ENCODE measurements at regions not wholly inside any gene's neighbourhood (a gene's known extent, or its start where the extent isn't known, plus 50 kb on each side); places are given as distances from the start of the nearest gene placed in this dataset.
"Not testable (repeated sequence)": the region's sequence is repeated elsewhere in the genome, so short reads cannot be mapped to it uniquely, and the experiment has no call there.

- ATAC-seq: no peak
- Mint-ChIP-seq H3K9me3 (no peaks in the 10 kb centered on the region), H3K27me3 (peaks cover 0 to 25% (median 5%) of the 10 kb centered on the region in 5 donors), H3K27ac (no peak overlapping the region), H3K4me1 (no peaks in the 10 kb centered on the region), H3K36me3 (no peaks in the 10 kb centered on the region), H3K4me3 (no peak overlapping the region)
- POLR2A ChIA-PET: no interaction called here
- no peak for DNase-seq
Measured at GRCh38 chr6:125597411-125598253, 151.8 kb upstream of the HEY2 start.

GRCh38 chr6:125598422-125598821 lies 151.0 kb upstream of the HEY2 start:
- H3K36me3 Mint-ChIP-seq: no peaks in the 10 kb centered on the region
- no peaks in the 10 kb centered on the region for H3K9me3 Mint-ChIP-seq
- H3K27ac Mint-ChIP-seq: no peak overlapping the region
- DNase-seq: no peak
- no peaks in the 10 kb centered on the region for H3K4me1 Mint-ChIP-seq
- no peak overlapping the region for H3K4me3 Mint-ChIP-seq
- peaks cover 0 to 25% (median 8%) of the 10 kb centered on the region in 5 donors for H3K27me3 Mint-ChIP-seq
- no peak for ATAC-seq
- POLR2A ChIA-PET: no interaction called here

- Mint-ChIP-seq H3K27me3 (peaks cover 1 to 15% (median 7%) of the 10 kb centered on the region in 5 donors), H3K4me3 (no peak overlapping the region), H3K36me3 (no peaks in the 10 kb centered on the region), H3K9me3 (peaks cover 0 to 6% (median 0%) of the 10 kb centered on the region in 9 donors), H3K27ac (no peak overlapping the region), H3K4me1 (no peaks in the 10 kb centered on the region)
- ATAC-seq (no peak), DNase-seq (no peak)
- POLR2A ChIA-PET: no interaction called here
Measured at GRCh38 chr6:125604257-125604656, 145.2 kb upstream of the HEY2 start.

GRCh38 chr6:125611573-125612344 lies 137.7 kb upstream of the HEY2 start:
- Mint-ChIP-seq H3K4me3 (no peak overlapping the region), H3K27me3 (peaks cover 9 to 35% (median 17%) of the 10 kb centered on the region in 5 donors), H3K36me3 (no peaks in the 10 kb centered on the region), H3K9me3 (peaks cover 0 to 11% (median 0%) of the 10 kb centered on the region in 9 donors), H3K27ac (no peak overlapping the region), H3K4me1 (no peaks in the 10 kb centered on the region)
- ATAC-seq: no peak
- POLR2A ChIA-PET: no interaction called here
- no peak for DNase-seq

GRCh38 chr6:125612345-125612846 lies 137.0 kb upstream of the HEY2 start:
- H3K4me3 Mint-ChIP-seq: no peak overlapping the region
- peaks cover 9 to 35% (median 17%) of the 10 kb centered on the region in 5 donors for H3K27me3 Mint-ChIP-seq
- POLR2A ChIA-PET: no interaction called here
- H3K36me3 Mint-ChIP-seq: no peaks in the 10 kb centered on the region
- no peak overlapping the region for H3K27ac Mint-ChIP-seq
- H3K9me3 Mint-ChIP-seq: peaks cover 0 to 11% (median 0%) of the 10 kb centered on the region in 9 donors
- ATAC-seq: no peak
- no peak for DNase-seq
- no peaks in the 10 kb centered on the region for H3K4me1 Mint-ChIP-seq

- no peak for DNase-seq
- no peaks in the 10 kb centered on the region for H3K9me3 Mint-ChIP-seq
- POLR2A ChIA-PET: no interaction called here
- H3K27me3 Mint-ChIP-seq: peaks cover 5 to 32% (median 16%) of the 10 kb centered on the region in 5 donors
- ATAC-seq: no peak
- no peak overlapping the region for H3K4me3 Mint-ChIP-seq
- no peaks in the 10 kb centered on the region for H3K36me3 Mint-ChIP-seq
- no peaks in the 10 kb centered on the region for H3K4me1 Mint-ChIP-seq
- no peak overlapping the region for H3K27ac Mint-ChIP-seq
Measured at GRCh38 chr6:125618629-125619028, 130.8 kb upstream of the HEY2 start.

- Mint-ChIP-seq H3K4me3 (no peak overlapping the region), H3K9me3 (no peaks in the 10 kb centered on the region)
Measured at GRCh38 chr6:125623085-125623484, 126.3 kb upstream of the HEY2 start.

GRCh38 chr6:125631165-125631564 lies 118.3 kb upstream of the HEY2 start:
- Mint-ChIP-seq H3K4me3 (no peak overlapping the region), H3K27ac (no peak overlapping the region), H3K36me3 (no peaks in the 10 kb centered on the region), H3K4me1 (no peaks in the 10 kb centered on the region), H3K27me3 (peaks cover 7 to 20% (median 13%) of the 10 kb centered on the region in 5 donors), H3K9me3 (peaks cover 0 to 6% (median 0%) of the 10 kb centered on the region in 9 donors)
- DNase-seq: no peak
- no peak for ATAC-seq
- POLR2A ChIA-PET: interaction anchor here (0.6 kb wide), 1 partner anchor 355 kb away, joined by 3 read pairs; the partner anchor contains the start of gene TRMT11

More at GRCh38 chr6:125623085-125623484, 126.3 kb upstream of the HEY2 start:
- H3K36me3 Mint-ChIP-seq: no peaks in the 10 kb centered on the region
- no peak for DNase-seq
- peaks cover 2 to 37% (median 18%) of the 10 kb centered on the region in 5 donors for H3K27me3 Mint-ChIP-seq
- no peak for ATAC-seq
- no peaks in the 10 kb centered on the region for H3K4me1 Mint-ChIP-seq
- no peak overlapping the region for H3K27ac Mint-ChIP-seq
- POLR2A ChIA-PET: no interaction called here

GRCh38 chr6:125636011-125636410 lies 113.4 kb upstream of the HEY2 start:
- ATAC-seq, H3K4me1 Mint-ChIP-seq, H3K27me3 Mint-ChIP-seq, POLR2A ChIA-PET, H3K9me3 Mint-ChIP-seq, DNase-seq, H3K36me3 Mint-ChIP-seq, H3K4me3 Mint-ChIP-seq: not testable (repeated sequence)
- peak overlapping the region in 1 of 10 donors; percentile 44 for H3K27ac Mint-ChIP-seq

- Mint-ChIP-seq H3K27ac (no peak overlapping the region), H3K27me3 (peaks cover 0 to 8% (median 3%) of the 10 kb centered on the region in 5 donors), H3K36me3 (no peaks in the 10 kb centered on the region), H3K9me3 (peaks cover 0 to 6% (median 0%) of the 10 kb centered on the region in 9 donors), H3K4me3 (no peak overlapping the region), H3K4me1 (no peaks in the 10 kb centered on the region)
- DNase-seq (no peak), ATAC-seq (no peak)
- POLR2A ChIA-PET: no interaction called here
Measured at GRCh38 chr6:125636671-125637070, 112.8 kb upstream of the HEY2 start.

GRCh38 chr6:125637207-125637606 lies 112.2 kb upstream of the HEY2 start:
- Mint-ChIP-seq H3K27me3 (peaks cover 0 to 13% (median 4%) of the 10 kb centered on the region in 5 donors), H3K36me3 (no peaks in the 10 kb centered on the region), H3K4me1 (no peaks in the 10 kb centered on the region), H3K27ac (no peak overlapping the region), H3K9me3 (peaks cover 0 to 6% (median 0%) of the 10 kb centered on the region in 9 donors), H3K4me3 (no peak overlapping the region)
- ATAC-seq (no peak), DNase-seq (no peak)
- POLR2A ChIA-PET: no interaction called here

- Mint-ChIP-seq H3K27me3 (peaks cover 0 to 13% (median 6%) of the 10 kb centered on the region in 5 donors), H3K27ac (no peak overlapping the region), H3K4me3 (no peak overlapping the region), H3K9me3 (peaks cover 0 to 6% (median 0%) of the 10 kb centered on the region in 9 donors), H3K36me3 (no peaks in the 10 kb centered on the region), H3K4me1 (no peaks in the 10 kb centered on the region)
- POLR2A ChIA-PET: no interaction called here
- no peak for DNase-seq
- ATAC-seq: no peak
Measured at GRCh38 chr6:125639466-125640020, 109.9 kb upstream of the HEY2 start.

Data from naive thymus-derived CD8-positive, alpha-beta T cell (primary cell).